ENCODE measurements at regions not wholly inside any gene's neighbourhood (a gene's known extent, or its start where the extent isn't known, plus 50 kb on each side); places are given as distances from the start of the nearest gene placed in this dataset.

DNA sequence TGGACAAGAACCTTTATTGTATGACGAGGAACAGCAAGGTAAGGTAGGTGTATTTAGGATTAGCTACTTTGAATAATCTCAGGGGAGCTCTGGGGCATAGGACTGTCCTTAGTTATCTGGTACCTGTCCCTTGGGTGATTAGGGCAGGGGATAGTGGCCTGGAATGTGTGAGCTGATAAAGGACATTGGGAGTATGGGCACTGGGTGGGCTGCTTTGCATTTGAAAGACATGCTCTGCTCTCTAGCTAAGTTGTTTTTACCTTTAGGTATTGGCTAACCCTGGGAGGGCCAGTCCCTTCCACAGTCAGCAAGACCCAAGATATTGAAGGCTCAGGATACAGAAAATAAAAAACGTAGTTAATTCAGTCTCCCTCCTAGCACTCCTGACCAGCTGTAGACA is 282.8 kb upstream of the C9orf72 start:
- Histone ChIP-seq H3K4me1 (peaks cover 0 to 20% (median 9%) of the 10 kb centered on the region in 10 experiments; a peak in 14 of 20 replicates), H3K9me3 (replicated peaks in 1 of 11) (no peaks in the 10 kb centered on the region; a peak in 1 of 22 replicates), H3K27me3 (peaks cover 0 to 15% (median 0%) of the 10 kb centered on the region in 11 experiments; a peak in 4 of 22 replicates), H4K20me1 (no peaks in the 10 kb centered on the region), H3K27ac (no peak overlapping the region), H3K9ac (no peak overlapping the region), H3K36me3 (no peaks in the 10 kb centered on the region), H3K4me2 (no peak overlapping the region), H3K4me3 (no peak overlapping the region)
- TF ChIP-seq Cebpa-rat (IDR thresholded peaks at IDR 0.05), result no peak

DNA sequence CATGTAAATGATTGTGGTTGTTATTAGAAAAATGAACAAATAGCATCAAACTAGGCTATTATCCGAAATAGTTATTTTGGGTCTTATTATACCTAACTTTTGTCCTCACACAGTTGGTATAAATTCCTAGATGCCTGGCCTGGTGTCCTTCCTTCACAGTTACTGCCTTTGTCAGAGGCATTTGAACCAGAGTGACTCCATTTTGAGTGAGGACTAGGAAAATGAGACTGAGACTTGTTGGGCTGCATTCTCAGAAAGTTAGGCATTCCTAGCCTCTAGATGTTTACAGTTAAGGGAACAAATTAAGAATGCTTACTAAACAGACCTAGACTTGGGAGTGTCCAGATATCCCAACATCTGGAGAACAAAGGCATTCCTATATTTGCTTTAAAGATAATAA is 283.5 kb upstream of the C9orf72 start:
- H3K9me3 ChIP-seq (replicated peaks in 1 of 11), result no peaks in the 10 kb centered on the region; a peak in 1 of 22 replicates
- H3K27ac ChIP-seq, result no peak overlapping the region
- H4K20me1 ChIP-seq, result no peaks in the 10 kb centered on the region
- H3K27me3 ChIP-seq, result peaks cover 0 to 22% (median 0%) of the 10 kb centered on the region in 11 experiments; a peak in 4 of 22 replicates
- no peak overlapping the region for H3K4me3 ChIP-seq
- no peaks in the 10 kb centered on the region for H3K36me3 ChIP-seq
- no peak overlapping the region for H3K9ac ChIP-seq
- no peak for TF ChIP-seq Cebpa-rat (IDR thresholded peaks at IDR 0.05)
- H3K4me2 ChIP-seq, result no peak overlapping the region
- H3K4me1 ChIP-seq, result peaks cover 5 to 20% (median 12%) of the 10 kb centered on the region in 10 experiments

DNA sequence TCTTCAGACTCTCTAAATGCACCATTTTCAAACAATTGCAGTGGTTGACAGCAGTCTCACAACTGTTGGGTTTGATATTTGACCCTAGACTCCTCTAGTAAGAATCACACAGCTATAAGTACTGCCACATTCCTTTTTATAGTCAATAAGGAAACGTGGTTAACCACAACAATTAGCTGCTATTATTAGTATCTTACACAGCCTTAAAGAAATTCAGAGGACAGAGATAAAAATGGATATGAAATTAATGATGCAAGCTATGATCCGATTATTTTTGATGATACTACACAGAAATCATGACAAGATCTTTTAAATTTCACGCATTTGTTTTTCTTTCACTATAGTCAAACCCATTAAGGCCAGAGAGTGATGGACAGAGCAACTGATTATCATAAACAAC is 288.6 kb upstream of the C9orf72 start:
- Histone ChIP-seq H3K27ac (peak overlapping the region in 1 of 11 experiments; percentile 40; a peak in 2 of 22 replicates), H3K9me3 (replicated peaks in 1 of 11) (no peaks in the 10 kb centered on the region; a peak in 1 of 22 replicates), H3K36me3 (no peaks in the 10 kb centered on the region), H3K4me2 (peak overlapping the region; percentile 51 to 75 (median 62)), H3K4me3 (no peak overlapping the region), H3K27me3 (peaks cover 0 to 41% (median 0%) of the 10 kb centered on the region in 11 experiments; a peak in 5 of 22 replicates), H3K4me1 (peaks cover 30 to 58% (median 44%) of the 10 kb centered on the region in 10 experiments), H4K20me1 (no peaks in the 10 kb centered on the region), H3K9ac (no peak overlapping the region)
- no peak for TF ChIP-seq Cebpa-rat (IDR thresholded peaks at IDR 0.05)

- Histone ChIP-seq H3K9ac (peak overlapping the region in 1 of 11 experiments; percentile 6; a peak in 1 of 22 replicates), H3K27ac (peak overlapping the region in 4 of 11 experiments; percentile 7 to 29 (median 21); a peak in 4 of 22 replicates), H3K4me1 (peaks cover 30 to 58% (median 44%) of the 10 kb centered on the region in 10 experiments), H3K9me3 (replicated peaks in 1 of 11) (no peaks in the 10 kb centered on the region; a peak in 1 of 22 replicates), H3K4me2 (peak overlapping the region; percentile 51 to 79 (median 68)), H4K20me1 (no peaks in the 10 kb centered on the region), H3K36me3 (no peaks in the 10 kb centered on the region), H3K4me3 (no peak overlapping the region; a peak in 1 of 20 replicates), H3K27me3 (peaks cover 0 to 39% (median 0%) of the 10 kb centered on the region in 11 experiments; a peak in 5 of 22 replicates)
- peak in 2 of 11 experiments; percentile 26 to 35; a peak in 1 of 22 replicates for TF ChIP-seq Cebpa-rat (IDR thresholded peaks at IDR 0.05)
Observed at GRCh38 chr9:27864644-27865438, 291.6 kb upstream of the C9orf72 start.

GRCh38 chr9:27866741-27867140 is 293.5 kb upstream of the C9orf72 start:
- Histone ChIP-seq H3K4me1 (peaks cover 23 to 42% (median 31%) of the 10 kb centered on the region in 10 experiments), H3K9ac (no peak overlapping the region), H3K27me3 (peaks cover 0 to 20% (median 0%) of the 10 kb centered on the region in 11 experiments; a peak in 4 of 22 replicates), H4K20me1 (no peaks in the 10 kb centered on the region), H3K4me3 (no peak overlapping the region), H3K27ac (no peak overlapping the region), H3K36me3 (no peaks in the 10 kb centered on the region), H3K9me3 (replicated peaks in 1 of 11) (peaks cover 0 to 4% (median 0%) of the 10 kb centered on the region in 11 experiments; a peak in 2 of 22 replicates), H3K4me2 (no peak overlapping the region)
- TF ChIP-seq Cebpa-rat (IDR thresholded peaks at IDR 0.05), result no peak

DNA sequence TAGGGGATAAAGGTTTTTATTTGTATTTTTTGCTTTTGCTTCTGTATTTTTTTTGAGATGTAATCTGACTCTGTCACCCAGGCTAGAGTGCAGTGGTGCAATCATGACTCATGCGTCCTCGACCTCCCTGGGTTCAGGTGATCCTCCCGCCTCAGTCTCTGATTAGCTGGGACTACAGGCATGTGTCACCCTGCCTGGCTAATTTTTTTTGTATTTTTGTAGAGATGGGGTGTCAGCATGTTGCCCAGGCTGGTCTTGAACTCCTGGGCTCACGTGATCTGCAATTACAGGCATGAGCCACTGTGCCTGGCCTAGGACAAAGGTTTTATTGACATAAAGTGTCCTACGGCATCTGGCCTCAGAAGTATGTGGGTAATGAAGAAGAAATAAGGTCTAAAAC is 297.1 kb upstream of the C9orf72 start:
- Histone ChIP-seq H3K4me2 (no peak overlapping the region), H3K9ac (no peak overlapping the region), H3K27ac (no peak overlapping the region), H3K4me3 (no peak overlapping the region), H3K4me1 (peaks cover under 1 to 5% (median 1%) of the 10 kb centered on the region in 10 experiments; a peak in 19 of 20 replicates), H3K36me3 (no peaks in the 10 kb centered on the region), H3K27me3 (peaks cover 0 to 3% (median 0%) of the 10 kb centered on the region in 11 experiments; a peak in 1 of 22 replicates), H3K9me3 (replicated peaks in 1 of 11) (peaks cover 0 to 9% (median 0%) of the 10 kb centered on the region in 11 experiments; a peak in 3 of 22 replicates), H4K20me1 (no peaks in the 10 kb centered on the region)
- no peak for TF ChIP-seq Cebpa-rat (IDR thresholded peaks at IDR 0.05)

DNA sequence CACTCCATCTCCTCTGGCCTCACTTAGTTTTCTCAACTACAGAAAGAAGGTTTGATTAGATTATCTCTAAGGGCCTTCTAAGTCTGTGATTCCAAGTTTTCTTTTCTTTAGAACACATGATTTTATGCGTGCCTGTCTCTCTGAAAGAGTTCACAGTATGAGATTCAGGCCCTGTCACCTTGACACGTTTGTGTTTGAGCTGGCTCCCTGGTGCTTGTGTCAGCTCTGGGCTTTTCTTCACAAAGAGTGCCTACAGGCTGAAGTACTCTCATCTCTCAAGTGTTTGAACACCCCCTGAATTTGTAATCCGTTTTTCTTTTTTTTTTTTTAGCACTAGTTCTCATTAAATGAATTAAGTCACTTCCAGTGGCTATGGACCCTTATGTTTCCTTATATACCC is 306.9 kb upstream of the C9orf72 start:
- Histone ChIP-seq H3K4me2 (no peak overlapping the region), H3K27me3 (no peaks in the 10 kb centered on the region), H3K9me3 (replicated peaks in 1 of 11) (no peaks in the 10 kb centered on the region), H3K9ac (no peak overlapping the region), H4K20me1 (no peaks in the 10 kb centered on the region), H3K36me3 (no peaks in the 10 kb centered on the region), H3K27ac (no peak overlapping the region), H3K4me3 (no peak overlapping the region), H3K4me1 (no peaks in the 10 kb centered on the region)
- no peak for TF ChIP-seq Cebpa-rat (IDR thresholded peaks at IDR 0.05)

GRCh38 chr9:27880635-27881034 is 307.4 kb upstream of the C9orf72 start:
- no peaks in the 10 kb centered on the region for H3K27me3 ChIP-seq
- H3K27ac ChIP-seq, result no peak overlapping the region
- no peaks in the 10 kb centered on the region for H3K9me3 ChIP-seq (replicated peaks in 1 of 11)
- no peaks in the 10 kb centered on the region for H3K4me1 ChIP-seq
- no peak overlapping the region for H3K4me2 ChIP-seq
- no peaks in the 10 kb centered on the region for H4K20me1 ChIP-seq
- no peak overlapping the region for H3K9ac ChIP-seq
- H3K36me3 ChIP-seq, result no peaks in the 10 kb centered on the region
- no peak overlapping the region for H3K4me3 ChIP-seq
- no peak for TF ChIP-seq Cebpa-rat (IDR thresholded peaks at IDR 0.05)

DNA sequence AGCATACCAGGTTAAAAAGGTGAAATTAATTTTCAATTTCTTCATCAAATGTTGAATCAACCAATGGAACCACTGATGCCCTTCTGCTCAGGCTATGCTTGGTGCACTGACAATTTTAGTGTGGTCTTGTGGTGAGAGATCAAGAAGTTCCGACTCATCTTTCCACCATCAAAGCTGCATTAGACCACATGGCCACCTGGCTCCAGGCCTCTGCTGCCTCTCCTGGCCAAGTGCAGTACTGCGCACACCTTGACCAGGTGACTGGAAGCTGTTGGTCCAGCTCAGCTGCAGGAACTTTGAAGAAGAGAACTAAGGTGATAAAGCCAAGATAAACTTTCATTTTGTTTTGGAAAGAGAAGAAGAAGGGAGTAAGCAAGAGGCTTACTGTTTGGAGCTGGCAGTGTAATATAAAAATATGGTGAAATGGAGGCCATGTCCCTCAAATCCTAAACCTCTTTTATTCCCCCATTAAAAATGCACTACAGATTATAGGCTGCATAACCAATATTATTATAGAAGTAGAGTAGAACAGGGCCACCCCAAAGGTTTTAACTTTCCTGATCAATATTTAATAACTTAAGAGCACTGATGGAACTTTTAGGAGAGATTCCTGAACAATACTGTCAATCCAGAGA is 315.5 kb upstream of the C9orf72 start:
- H3K4me1 ChIP-seq, result no peaks in the 10 kb centered on the region
- no peak overlapping the region for H3K9ac ChIP-seq
- TF ChIP-seq Cebpa-rat (IDR thresholded peaks at IDR 0.05), result no peak
- H4K20me1 ChIP-seq, result no peaks in the 10 kb centered on the region
- H3K4me3 ChIP-seq, result no peak overlapping the region
- H3K4me2 ChIP-seq, result no peak overlapping the region
- no peaks in the 10 kb centered on the region for H3K27me3 ChIP-seq
- no peaks in the 10 kb centered on the region for H3K36me3 ChIP-seq
- H3K27ac ChIP-seq, result no peak overlapping the region
- peaks cover 0 to 4% (median 0%) of the 10 kb centered on the region in 11 experiments; a peak in 1 of 22 replicates for H3K9me3 ChIP-seq (replicated peaks in 1 of 11)
